GM12873 (cell line): ENCODE measurements at regions not wholly inside any gene's neighbourhood (a gene's known extent, or its start where the extent isn't known, plus 50 kb on each side); places are given as distances from the start of the nearest gene placed in this dataset.

Experiments used
- CTCF ChIP-seq: IDR thresholded peaks from 2 replicates; pipeline ENCODE4 v1.5.1; 2012; ENCODE audit warnings: low read depth, mild to moderate bottlenecking, moderate library complexity, low read length, control low read depth; ENCODE audit not compliant: insufficient read depth; ENCODE audit errors: missing control alignments

- TF ChIP-seq CTCF = no peak
Observed at GRCh38 chr14:100664841-100665510, 61.7 kb upstream of the DLK1 start.

- no peak for TF ChIP-seq CTCF
Observed at GRCh38 chr14:100665511-100666032, 61.1 kb upstream of the DLK1 start.

- TF ChIP-seq CTCF = no peak
Observed at GRCh38 chr14:100666403-100666802, 60.3 kb upstream of the DLK1 start.

- TF ChIP-seq CTCF = no peak
Observed at GRCh38 chr14:100666851-100667250, 59.8 kb upstream of the DLK1 start.

GRCh38 chr14:100667656-100668055 is 59.0 kb upstream of the DLK1 start:
- no peak for TF ChIP-seq CTCF

- TF ChIP-seq CTCF = no peak
Observed at GRCh38 chr14:100668352-100668751, 58.3 kb upstream of the DLK1 start.

- TF ChIP-seq CTCF = no peak
Observed at GRCh38 chr14:100669011-100669412, 57.7 kb upstream of the DLK1 start.
